Fibroblast of lung (primary cell): ENCODE measurements at regions not wholly inside any gene's neighbourhood (a gene's known extent, or its start where the extent isn't known, plus 50 kb on each side); places are given as distances from the start of the nearest gene placed in this dataset.

Experiments used
- DNase-seq, 2 donors: peaks; one replicate each; pipeline versions ENCODE4 v3.0.0 to v3.0.0-alpha.2; 2010; ENCODE audit warnings: low read depth in 2 of 2
- H2AFZ ChIP-seq: 2 replicates; pipeline ENCODE4 v1.5.1; 2012; ENCODE audit warnings: low read length, control low read depth, inconsistent platforms
- H3K27ac ChIP-seq: 2 replicates; pipeline ENCODE4 v1.5.1; 2011; ENCODE audit warnings: low read length, control low read depth; ENCODE audit not compliant: insufficient read depth
- H3K27me3 ChIP-seq: 2 replicates; pipeline ENCODE4 v1.5.1; 2011; ENCODE audit warnings: mild to moderate bottlenecking, low read length; ENCODE audit not compliant: control insufficient read depth, insufficient read depth
- H3K36me3 ChIP-seq: 2 replicates; pipeline ENCODE4 v1.5.1; 2011; ENCODE audit warnings: low read length; ENCODE audit not compliant: control insufficient read depth, insufficient read depth
- H3K4me1 ChIP-seq: 2 replicates; pipeline ENCODE4 v1.5.1; 2011; ENCODE audit warnings: low read length; ENCODE audit not compliant: control insufficient read depth, insufficient read depth; ENCODE audit errors: extremely low read depth
- H3K4me2 ChIP-seq: 2 replicates; pipeline ENCODE4 v1.5.1; 2011; ENCODE audit warnings: low read length, control low read depth; ENCODE audit not compliant: insufficient read depth; ENCODE audit errors: extremely low read depth
- H3K4me3 ChIP-seq, 4 experiments: fragments of 200-600 bp in 1 of 4; sonication (generic) in 1 of 4; replicated peaks in 1 of 4; 2 replicates each; pipeline ENCODE4 v1.5.1; 2011 to 2016; ENCODE audit warnings: low read length in 4 of 4, low read depth in 3 of 4, mild to moderate bottlenecking in 3 of 4, control low read depth in 2 of 4, inconsistent platforms in 1 of 4, mixed read lengths in 1 of 4; ENCODE audit not compliant: insufficient read depth in 1 of 4; ENCODE audit errors: control extremely low read depth in 1 of 4
- H3K79me2 ChIP-seq: 2 replicates; pipeline ENCODE4 v1.5.1; 2012; ENCODE audit warnings: mild to moderate bottlenecking, low read length, inconsistent platforms; ENCODE audit not compliant: control insufficient read depth, insufficient read depth
- H3K9ac ChIP-seq: 2 replicates; pipeline ENCODE4 v1.5.1; 2011; ENCODE audit warnings: mild to moderate bottlenecking, low read length, control low read depth; ENCODE audit not compliant: insufficient read depth
- H3K9me3 ChIP-seq: 2 replicates; pipeline ENCODE4 v1.5.1; 2012; ENCODE audit warnings: low read depth, low read length; ENCODE audit not compliant: control insufficient read depth, insufficient read depth
- H4K20me1 ChIP-seq: 2 replicates; pipeline ENCODE4 v1.5.1; 2011; ENCODE audit warnings: low read length; ENCODE audit not compliant: control insufficient read depth, insufficient read depth; ENCODE audit errors: extremely low read depth
- EZH2 ChIP-seq: IDR thresholded peaks from 2 replicates; pipeline ENCODE4 v1.5.1; 2012; ENCODE audit warnings: low read length, control low read depth, mild to moderate bottlenecking; ENCODE audit errors: missing control alignments
- TF ChIP-seq, protein P1 (sequence below), 2 donors: IDR thresholded peaks in 1 of 2; conservative IDR thresholded peaks in 1 of 2; 1 replicate in 1 of 2; 2 replicates in 1 of 2; pipeline ENCODE4 v1.5.1; 2011 to 2012; ENCODE audit warnings: low read length in 2 of 2, control low read depth in 1 of 2, inconsistent platforms in 1 of 2, low read depth in 1 of 2, mild to moderate bottlenecking in 1 of 2

DNA sequence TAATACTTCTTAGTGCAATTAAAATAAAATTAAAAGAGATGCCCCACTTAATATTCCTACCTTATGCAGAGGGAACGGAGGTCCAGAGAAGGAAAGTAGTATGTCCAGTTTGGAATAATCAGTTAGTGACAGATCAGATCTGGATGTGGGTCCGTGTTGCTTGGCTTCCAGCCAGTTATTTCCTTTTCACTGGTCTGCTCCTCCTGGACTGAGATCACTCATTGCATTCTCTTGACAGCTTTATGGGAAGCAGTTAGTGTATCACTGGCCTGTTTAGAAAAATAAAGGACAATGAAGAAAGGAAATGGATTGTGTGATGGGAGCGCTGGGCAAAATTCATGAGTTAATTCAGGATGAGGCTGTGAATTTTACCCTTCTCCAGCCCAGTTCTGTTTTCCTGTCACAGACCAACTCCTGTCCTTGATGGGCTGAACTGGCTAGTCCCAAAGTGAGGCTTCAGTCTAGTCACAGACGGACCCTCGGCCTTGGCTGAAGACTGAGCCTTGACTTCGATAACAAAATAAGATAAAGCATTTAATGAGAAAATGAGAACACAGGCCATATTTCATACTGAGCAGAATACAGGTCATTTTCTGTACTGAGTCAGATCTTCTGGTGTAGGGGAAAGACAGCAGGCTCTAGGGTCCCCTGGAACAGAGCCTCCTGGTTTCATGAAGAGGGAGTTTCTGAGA is 85.2 kb upstream of the TRABD2B start:
- H2AFZ ChIP-seq, result no peak overlapping the region
- H3K27ac ChIP-seq, result no peak overlapping the region
- no peaks in the 10 kb centered on the region for H3K27me3 ChIP-seq
- no peaks in the 10 kb centered on the region for H3K36me3 ChIP-seq
- no peaks in the 10 kb centered on the region for H3K9me3 ChIP-seq
- no peaks in the 10 kb centered on the region for H4K20me1 ChIP-seq
- no peaks in the 10 kb centered on the region for H3K4me1 ChIP-seq
- H3K4me2 ChIP-seq, result no peak overlapping the region
- H3K79me2 ChIP-seq, result no peaks in the 10 kb centered on the region
- H3K9ac ChIP-seq, result no peak overlapping the region
- DNase-seq, result no peak
- H3K4me3 ChIP-seq, result no peak overlapping the region
- no peak for TF ChIP-seq EZH2
- TF ChIP-seq, protein P1, sequence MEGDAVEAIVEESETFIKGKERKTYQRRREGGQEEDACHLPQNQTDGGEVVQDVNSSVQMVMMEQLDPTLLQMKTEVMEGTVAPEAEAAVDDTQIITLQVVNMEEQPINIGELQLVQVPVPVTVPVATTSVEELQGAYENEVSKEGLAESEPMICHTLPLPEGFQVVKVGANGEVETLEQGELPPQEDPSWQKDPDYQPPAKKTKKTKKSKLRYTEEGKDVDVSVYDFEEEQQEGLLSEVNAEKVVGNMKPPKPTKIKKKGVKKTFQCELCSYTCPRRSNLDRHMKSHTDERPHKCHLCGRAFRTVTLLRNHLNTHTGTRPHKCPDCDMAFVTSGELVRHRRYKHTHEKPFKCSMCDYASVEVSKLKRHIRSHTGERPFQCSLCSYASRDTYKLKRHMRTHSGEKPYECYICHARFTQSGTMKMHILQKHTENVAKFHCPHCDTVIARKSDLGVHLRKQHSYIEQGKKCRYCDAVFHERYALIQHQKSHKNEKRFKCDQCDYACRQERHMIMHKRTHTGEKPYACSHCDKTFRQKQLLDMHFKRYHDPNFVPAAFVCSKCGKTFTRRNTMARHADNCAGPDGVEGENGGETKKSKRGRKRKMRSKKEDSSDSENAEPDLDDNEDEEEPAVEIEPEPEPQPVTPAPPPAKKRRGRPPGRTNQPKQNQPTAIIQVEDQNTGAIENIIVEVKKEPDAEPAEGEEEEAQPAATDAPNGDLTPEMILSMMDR (conservative IDR thresholded peaks at IDR 0.05 in 1 of 2, IDR thresholded peaks at IDR 0.05 in 1 of 2; ENCODE audit: low read depth in 1 of 2, low read length in 2 of 2), result no peak

DNA sequence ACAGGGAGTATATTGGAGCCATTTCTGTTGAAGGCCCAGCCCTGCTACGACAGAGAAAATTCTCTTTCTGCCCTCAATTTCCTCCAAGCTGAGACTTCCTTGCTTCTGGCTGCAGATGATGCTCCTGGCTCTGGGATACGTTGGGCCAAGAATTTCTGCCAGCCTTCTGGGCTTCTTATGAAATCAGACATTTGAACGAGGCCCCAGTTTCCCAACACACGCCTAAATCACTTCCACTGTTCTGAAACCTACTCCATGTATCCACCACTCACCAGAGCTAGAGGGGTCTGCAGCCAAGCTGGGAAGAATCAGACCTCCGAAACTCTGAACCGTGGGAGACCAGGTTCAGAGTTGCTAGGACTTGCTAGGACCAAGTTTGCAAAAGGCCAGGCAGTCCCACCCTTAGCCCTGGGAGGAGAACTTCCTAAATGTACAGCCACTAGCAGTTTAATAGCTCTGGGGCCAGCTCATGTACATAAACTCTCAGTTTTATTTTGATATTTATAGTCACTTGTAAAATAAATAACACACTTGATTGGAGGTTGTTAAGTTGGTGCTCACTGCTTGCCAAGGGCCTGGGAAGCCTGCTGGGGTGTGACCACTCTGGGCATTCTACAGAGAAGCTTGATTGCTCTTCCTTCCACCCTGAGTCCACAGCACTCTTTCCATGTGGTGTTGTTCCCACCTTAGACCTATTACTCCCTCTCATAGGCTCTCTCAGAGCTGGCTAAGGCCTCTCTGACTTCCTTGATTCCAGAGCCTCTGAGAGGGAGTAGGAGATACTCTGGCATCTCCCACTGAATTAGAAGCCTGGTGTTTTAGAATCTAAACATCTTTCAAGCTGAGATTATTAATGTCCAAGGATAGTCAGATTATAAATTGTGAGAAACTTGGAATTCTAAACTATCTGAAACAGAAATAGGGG is 83.4 kb upstream of the TRABD2B start:
- Histone ChIP-seq H3K4me1 (no peaks in the 10 kb centered on the region), H3K4me2 (no peak overlapping the region), H3K9me3 (no peaks in the 10 kb centered on the region), H3K4me3 (no peak overlapping the region), H3K79me2 (no peaks in the 10 kb centered on the region), H4K20me1 (no peaks in the 10 kb centered on the region), H2AFZ (no peak overlapping the region), H3K9ac (no peak overlapping the region), H3K27me3 (no peaks in the 10 kb centered on the region), H3K27ac (no peak overlapping the region), H3K36me3 (no peaks in the 10 kb centered on the region)
- no peak for DNase-seq
- TF ChIP-seq, protein P1 (conservative IDR thresholded peaks at IDR 0.05 in 1 of 2, IDR thresholded peaks at IDR 0.05 in 1 of 2; ENCODE audit: low read depth in 1 of 2, low read length in 2 of 2), result no peak
- TF ChIP-seq EZH2, result no peak

DNA sequence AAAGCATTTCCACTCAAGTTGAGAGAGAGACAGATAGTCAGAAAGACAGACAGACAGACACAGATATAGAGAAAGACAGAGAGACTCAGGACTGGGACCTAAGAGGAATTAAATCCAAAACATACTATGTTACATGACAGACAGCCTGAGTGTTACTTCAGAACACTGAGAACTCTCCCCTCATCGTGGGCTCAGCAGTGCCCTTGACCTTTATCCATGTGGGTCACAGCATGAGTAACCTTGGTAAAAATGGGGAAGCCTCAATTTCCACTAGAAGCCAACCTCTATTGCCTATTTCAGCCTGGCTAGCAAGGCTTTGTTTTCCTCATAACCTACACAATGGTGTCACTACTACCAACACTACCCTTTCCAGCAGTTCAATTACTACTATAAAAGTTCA is 81.9 kb upstream of the TRABD2B start:
- no peaks in the 10 kb centered on the region for H3K9me3 ChIP-seq
- H3K27ac ChIP-seq, result no peak overlapping the region
- TF ChIP-seq, protein P1 (conservative IDR thresholded peaks at IDR 0.05 in 1 of 2, IDR thresholded peaks at IDR 0.05 in 1 of 2; ENCODE audit: low read depth in 1 of 2, low read length in 2 of 2), result no peak
- no peak for TF ChIP-seq EZH2
- no peak for DNase-seq
- H3K36me3 ChIP-seq, result no peaks in the 10 kb centered on the region
- H3K4me2 ChIP-seq, result no peak overlapping the region
- no peak overlapping the region for H2AFZ ChIP-seq
- H3K9ac ChIP-seq, result no peak overlapping the region
- H3K27me3 ChIP-seq, result no peaks in the 10 kb centered on the region
- no peaks in the 10 kb centered on the region for H3K79me2 ChIP-seq
- H3K4me3 ChIP-seq, result no peak overlapping the region
- H3K4me1 ChIP-seq, result no peaks in the 10 kb centered on the region
- no peaks in the 10 kb centered on the region for H4K20me1 ChIP-seq
